Sigmoid colon (tissue), 4 donors: ENCODE measurements at regions not wholly inside any gene's neighbourhood (a gene's known extent, or its start where the extent isn't known, plus 50 kb on each side); places are given as distances from the start of the nearest gene placed in this dataset.

Experiments used
- EP300 ChIP-seq, 4 donors: sonication (generic); formaldehyde crosslinking; IDR thresholded peaks; one replicate each; pipeline ENCODE4 v1.6.1; 2017; ENCODE audit warnings: antibody characterized with exemption in 4 of 4
- POLR2A ChIP-seq, 2 donors: fragments of 450-650 bp; IDR thresholded peaks; one replicate each; pipeline ENCODE4 v1.6.1; 2016; ENCODE audit warnings: antibody characterized with exemption in 2 of 2, mild to moderate bottlenecking in 2 of 2, moderate library complexity in 2 of 2
- POLR2AphosphoS5 ChIP-seq, 4 donors: sonication (generic); formaldehyde crosslinking; IDR thresholded peaks; one replicate each; pipeline ENCODE4 v1.6.1; 2017; ENCODE audit warnings: antibody characterized with exemption in 4 of 4
- TF ChIP-seq, protein P1 (sequence below), 4 experiments: fragments of 450-650 bp in 3 of 4; fragments of 200-600 bp in 1 of 4; IDR thresholded peaks; one replicate each; pipeline ENCODE4 v1.5.1; 2016 to 2019; ENCODE audit warnings: antibody characterized with exemption in 4 of 4, mild to moderate bottlenecking in 3 of 4, moderate library complexity in 2 of 4

DNA sequence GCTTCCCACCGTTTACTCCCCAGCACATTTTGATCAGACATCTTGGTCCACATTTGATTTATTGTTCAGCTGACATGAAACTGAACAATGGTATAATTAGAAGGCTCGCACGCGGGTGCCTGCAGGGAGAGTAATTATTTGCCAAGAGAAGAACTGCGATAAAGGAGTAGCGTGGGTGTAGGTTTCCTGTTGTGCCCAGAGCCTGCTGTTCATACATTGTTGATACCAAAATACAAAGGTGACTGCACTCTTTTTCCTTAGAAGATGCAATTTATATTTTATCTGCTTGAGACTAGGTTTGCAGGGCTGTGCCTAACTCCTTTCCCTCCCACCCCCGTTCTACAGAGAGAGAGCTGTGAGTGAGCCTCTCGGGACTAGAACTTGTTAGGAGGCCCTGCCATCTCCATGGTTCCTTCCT, 241.8 kb upstream of the MSX2 start:
- TF ChIP-seq POLR2A (IDR thresholded peaks at IDR 0.05) (no peak), EP300 (IDR thresholded peaks at IDR 0.05) (no peak), POLR2AphosphoS5 (IDR thresholded peaks at IDR 0.05) (no peak)
- TF ChIP-seq, protein P1, sequence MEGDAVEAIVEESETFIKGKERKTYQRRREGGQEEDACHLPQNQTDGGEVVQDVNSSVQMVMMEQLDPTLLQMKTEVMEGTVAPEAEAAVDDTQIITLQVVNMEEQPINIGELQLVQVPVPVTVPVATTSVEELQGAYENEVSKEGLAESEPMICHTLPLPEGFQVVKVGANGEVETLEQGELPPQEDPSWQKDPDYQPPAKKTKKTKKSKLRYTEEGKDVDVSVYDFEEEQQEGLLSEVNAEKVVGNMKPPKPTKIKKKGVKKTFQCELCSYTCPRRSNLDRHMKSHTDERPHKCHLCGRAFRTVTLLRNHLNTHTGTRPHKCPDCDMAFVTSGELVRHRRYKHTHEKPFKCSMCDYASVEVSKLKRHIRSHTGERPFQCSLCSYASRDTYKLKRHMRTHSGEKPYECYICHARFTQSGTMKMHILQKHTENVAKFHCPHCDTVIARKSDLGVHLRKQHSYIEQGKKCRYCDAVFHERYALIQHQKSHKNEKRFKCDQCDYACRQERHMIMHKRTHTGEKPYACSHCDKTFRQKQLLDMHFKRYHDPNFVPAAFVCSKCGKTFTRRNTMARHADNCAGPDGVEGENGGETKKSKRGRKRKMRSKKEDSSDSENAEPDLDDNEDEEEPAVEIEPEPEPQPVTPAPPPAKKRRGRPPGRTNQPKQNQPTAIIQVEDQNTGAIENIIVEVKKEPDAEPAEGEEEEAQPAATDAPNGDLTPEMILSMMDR (IDR thresholded peaks at IDR 0.05) = no peak
